ENCODE measurements at regions not wholly inside any gene's neighbourhood (a gene's known extent, or its start where the extent isn't known, plus 50 kb on each side); places are given as distances from the start of the nearest gene placed in this dataset.

- CTCF ChIA-PET = no interaction called here
- no peak for DNase-seq
Measured at GRCh38 chr14:28247491-28247890, 519.1 kb upstream of the FOXG1 start.

More at GRCh38 chr14:28247491-28247890, 519.1 kb upstream of the FOXG1 start:
- no peak overlapping the region for H3K56ac ChIP-seq (ENCODE audit: extremely low read depth, insufficient read depth, low read length)
- no peak overlapping the region for H3K27ac ChIP-seq (ENCODE audit: insufficient read depth, low read length)
- dilution Hi-C loops (cut with HindIII; ENCODE audit: low sequenced_read_pairs, unreplicated experiment) = no loop called here
- no peak overlapping the region for H2AK5ac ChIP-seq (ENCODE audit: low read depth, low read length)
- H3K9me3 ChIP-seq (ENCODE audit: control insufficient read depth, insufficient read depth, low read length) = peaks cover 8% of the 10 kb centered on the region; the same call in 1 of the 2 replicates
- H4K5ac ChIP-seq (ENCODE audit: low read depth, low read length) = no peak overlapping the region
- H2BK20ac ChIP-seq (ENCODE audit: low read depth, low read length) = no peak overlapping the region
- H2AFZ ChIP-seq (replicated peaks; ENCODE audit: low read length, poor library complexity) = no peak overlapping the region
- no peak overlapping the region for H3K9ac ChIP-seq (ENCODE audit: low read depth, low read length)
- H2AK9ac ChIP-seq (replicated peaks; ENCODE audit: low read depth, low read length, poor library complexity) = no peak overlapping the region
- no TSS peak for BruUV-seq (replicated peaks)
- no peak for ATAC-seq (ENCODE audit: low read depth)
- H2BK15ac ChIP-seq (ENCODE audit: low read depth, low read length) = no peak overlapping the region
- H3K23ac ChIP-seq (ENCODE audit: low read depth, low read length) = no peak overlapping the region
- no peak overlapping the region for H4K8ac ChIP-seq (ENCODE audit: low read depth in 2 of 2, low read length in 2 of 2)
- POLR2A ChIA-PET (ENCODE audit: unreplicated experiment) = no interaction called here
- H3K4ac ChIP-seq (ENCODE audit: low read depth, low read length) = no peak overlapping the region
- in situ Hi-C loops (cut with MboI; ENCODE audit: low sequenced_read_pairs) = no loop called here
- no peak overlapping the region for H3K4me3 ChIP-seq (ENCODE audit: insufficient read depth, low read depth, low read length)
- no peaks in the 10 kb centered on the region for H4K20me1 ChIP-seq (ENCODE audit: insufficient read depth, low read length)
- no CpG with 5 or more reads among the region's 1 CpG for WGBS, 2 experiments (ENCODE audit: extremely low coverage in 2 of 2, insufficient read length in 1 of 2)
- no peaks in the 10 kb centered on the region for H3K27me3 ChIP-seq (ENCODE audit: control insufficient read depth, insufficient read depth, low read length)
- H4K91ac ChIP-seq (ENCODE audit: insufficient read depth, low read depth, low read length) = no peak overlapping the region
- no peak overlapping the region for H2BK120ac ChIP-seq (ENCODE audit: low read depth, low read length)
- no peaks in the 10 kb centered on the region for H3K4me1 ChIP-seq (ENCODE audit: control insufficient read depth, insufficient read depth, low read length)
- no peak overlapping the region for H2BK5ac ChIP-seq (ENCODE audit: low read depth, low read length, poor library complexity, severe bottlenecking)
- TF ChIP-seq BHLHE40 (IDR thresholded peaks at IDR 0.05; ENCODE audit: low read depth, low read length) (no peak), MXI1 (IDR thresholded peaks at IDR 0.05; ENCODE audit: borderline replicate concordance, low read depth, low read length) (no peak), FOS (IDR thresholded peaks at IDR 0.05; ENCODE audit: low read depth, low read length) (no peak), MAFK (IDR thresholded peaks at IDR 0.05; ENCODE audit: low read depth, low read length) (no peak), SMC3 (IDR thresholded peaks at IDR 0.05; ENCODE audit: low read depth, low read length) (no peak), POLR2A (IDR thresholded peaks at IDR 0.05; ENCODE audit: low read depth, low read length) (no peak), CHD1 (IDR thresholded peaks at IDR 0.05; ENCODE audit: low read depth, low read length) (no peak), RAD21 (IDR thresholded peaks at IDR 0.05; ENCODE audit: low read length) (no peak), RCOR1 (IDR thresholded peaks at IDR 0.05; ENCODE audit: insufficient replicate concordance, low read length) (no peak), RFX5 (IDR thresholded peaks at IDR 0.05; ENCODE audit: low read depth, low read length) (no peak), CEBPB (IDR thresholded peaks at IDR 0.05; ENCODE audit: low read depth, low read length) (no peak), CTCF (conservative IDR thresholded peaks at IDR 0.05; ENCODE audit: low read depth, low read length) (no peak), MAZ (IDR thresholded peaks at IDR 0.05; ENCODE audit: borderline replicate concordance, low read depth, low read length) (no peak), ELK1 (IDR thresholded peaks at IDR 0.05; ENCODE audit: borderline replicate concordance, low read depth, low read length) (no peak), NFE2L2 (IDR thresholded peaks at IDR 0.05; ENCODE audit: low read depth, low read length) (no peak)
- H3K14ac ChIP-seq (replicated peaks; ENCODE audit: low read depth, low read length) = no peak overlapping the region
- no peak overlapping the region for H3K18ac ChIP-seq (ENCODE audit: low read depth, low read length)
- intact Hi-C loops (cut with micrococcal nuclease) = no loop called here
- H3K36me3 ChIP-seq (ENCODE audit: control insufficient read depth, insufficient read depth, low read length) = no peaks in the 10 kb centered on the region
- no peak overlapping the region for H3K4me2 ChIP-seq (ENCODE audit: low read depth, low read length)
- no peaks in the 10 kb centered on the region for H3K79me1 ChIP-seq (ENCODE audit: low read depth in 1 of 2, low read length in 2 of 2)
- no peaks in the 10 kb centered on the region for H3K9me1 ChIP-seq (ENCODE audit: insufficient read depth, low read length)

All from IMR-90 (cell line).